CD4-positive, alpha-beta memory T cell (primary cell): ENCODE measurements at regions not wholly inside any gene's neighbourhood (a gene's known extent, or its start where the extent isn't known, plus 50 kb on each side); places are given as distances from the start of the nearest gene placed in this dataset.

Experiments
- CTCF ChIA-PET: fragments of 350-600 bp; sonication (Branson Sonifier 250); formaldehyde crosslinking; loops from one replicate; lab custom pipeline; 2021; ENCODE audit warnings: inconsistent platforms; ENCODE audit not compliant: partially characterized antibody; lab: Charles Lee
- POLR2A ChIA-PET: fragments of 350-600 bp; sonication (Branson Sonifier 250); formaldehyde crosslinking; loops from one replicate; lab custom pipeline; 2021; ENCODE audit not compliant: partially characterized antibody; lab: Charles Lee
- DNase-seq, 5 donors: peaks; one replicate each; pipeline versions ENCODE4 v3.0.0 to v3.0.0-alpha.2; 2020 to 2022; ENCODE audit warnings: mixed read lengths in 1 of 5
- H3K27ac ChIP-seq: one replicate; pipeline ENCODE4 v1.7.0; 2013; ENCODE audit warnings: low read depth, low read length
- H3K27me3 ChIP-seq: 2 replicates; pipeline ENCODE4 v1.7.0; 2013; ENCODE audit warnings: mild to moderate bottlenecking, low read length, moderate library complexity; ENCODE audit not compliant: insufficient read depth
- H3K36me3 ChIP-seq: 2 replicates; pipeline ENCODE4 v1.7.0; 2013; ENCODE audit warnings: mild to moderate bottlenecking, low read length, moderate library complexity; ENCODE audit not compliant: insufficient read depth
- H3K4me1 ChIP-seq: 2 replicates; pipeline ENCODE4 v1.7.0; 2013; ENCODE audit warnings: mild to moderate bottlenecking, low read length, moderate library complexity; ENCODE audit not compliant: insufficient read depth
- H3K4me3 ChIP-seq, 2 donors: one replicate each; pipeline ENCODE4 v1.7.0; 2013; ENCODE audit warnings: low read length in 2 of 2, mild to moderate bottlenecking in 1 of 2
- H3K9me3 ChIP-seq, 2 donors: one replicate each; pipeline ENCODE4 v1.7.0; 2013; ENCODE audit warnings: low read length in 2 of 2, control low read depth in 1 of 2; ENCODE audit not compliant: control insufficient read depth in 1 of 2
- H3K27ac Mint-ChIP-seq, 7 donors: one replicate each; pipeline ENCODE4 v1.8.0; 2020 to 2021; ENCODE audit warnings: mixed read lengths in 7 of 7, mild to moderate bottlenecking in 6 of 7, inconsistent platforms in 3 of 7, moderate library complexity in 3 of 7
- H3K27me3 Mint-ChIP-seq, 2 donors: one replicate each; pipeline ENCODE4 v1.8.0; 2020 to 2021; ENCODE audit warnings: mixed read lengths in 2 of 2
- H3K36me3 Mint-ChIP-seq, 2 donors: one replicate each; pipeline ENCODE4 v1.8.0; 2020 to 2021; ENCODE audit warnings: mixed read lengths in 2 of 2, inconsistent platforms in 1 of 2, mild to moderate bottlenecking in 1 of 2
- H3K4me1 Mint-ChIP-seq, 4 donors: one replicate each; pipeline ENCODE4 v1.8.0; 2020 to 2021; ENCODE audit warnings: mixed read lengths in 4 of 4, mild to moderate bottlenecking in 1 of 4
- H3K4me3 Mint-ChIP-seq, 8 donors: one replicate each; pipeline ENCODE4 v1.8.0; 2020 to 2021; ENCODE audit warnings: mixed read lengths in 8 of 8, mild to moderate bottlenecking in 7 of 8, moderate library complexity in 6 of 8, inconsistent platforms in 3 of 8
- H3K9me3 Mint-ChIP-seq, 8 donors: one replicate each; pipeline ENCODE4 v1.8.0; 2020 to 2021; ENCODE audit warnings: mixed read lengths in 8 of 8, mild to moderate bottlenecking in 5 of 8, inconsistent platforms in 3 of 8, moderate library complexity in 1 of 8
- intact Hi-C: fragments of 100-400 bp; cut with micrococcal nuclease; formaldehyde crosslinking; loops from one replicate; pipeline ENCODE4 v1.15.1; 2023

DNA sequence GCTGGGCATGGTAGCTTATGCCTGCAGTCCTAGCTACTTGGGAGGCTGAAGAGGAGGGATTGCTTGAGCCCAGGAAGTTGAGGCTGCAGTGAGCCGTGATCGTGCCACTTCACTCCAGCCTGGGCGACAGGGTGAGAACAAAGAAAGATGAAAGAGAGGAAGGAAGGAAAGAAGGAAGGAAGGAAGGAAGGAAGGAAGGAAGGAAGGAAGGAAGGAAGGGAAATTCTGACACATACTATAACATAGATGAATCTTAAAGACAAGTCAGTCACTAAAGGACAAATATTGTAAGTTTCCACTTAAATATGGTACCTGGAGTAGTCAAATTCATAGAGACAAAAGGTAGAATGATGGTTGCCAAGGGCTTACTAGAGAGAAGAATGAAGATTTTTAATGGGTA is 108.0 kb upstream of the CACHD1 start:
- CTCF ChIA-PET: no interaction called here
- no peak overlapping the region for H3K27ac ChIP-seq
- Mint-ChIP-seq H3K4me1 (no peaks in the 10 kb centered on the region), H3K27me3 (peaks cover 3 to 14% of the 10 kb centered on the region in 2 donors), H3K36me3 (no peaks in the 10 kb centered on the region), H3K9me3 (no peaks in the 10 kb centered on the region), H3K27ac (peak overlapping the region in 1 of 7 donors; percentile 74), H3K4me3 (no peak overlapping the region)
- H3K36me3 ChIP-seq: no peaks in the 10 kb centered on the region
- no peak for DNase-seq
- no peaks in the 10 kb centered on the region for H3K4me1 ChIP-seq
- no peaks in the 10 kb centered on the region for H3K9me3 ChIP-seq
- intact Hi-C loops: no loop called here
- no peak overlapping the region for H3K4me3 ChIP-seq
- POLR2A ChIA-PET: no interaction called here
- H3K27me3 ChIP-seq: no peaks in the 10 kb centered on the region

DNA sequence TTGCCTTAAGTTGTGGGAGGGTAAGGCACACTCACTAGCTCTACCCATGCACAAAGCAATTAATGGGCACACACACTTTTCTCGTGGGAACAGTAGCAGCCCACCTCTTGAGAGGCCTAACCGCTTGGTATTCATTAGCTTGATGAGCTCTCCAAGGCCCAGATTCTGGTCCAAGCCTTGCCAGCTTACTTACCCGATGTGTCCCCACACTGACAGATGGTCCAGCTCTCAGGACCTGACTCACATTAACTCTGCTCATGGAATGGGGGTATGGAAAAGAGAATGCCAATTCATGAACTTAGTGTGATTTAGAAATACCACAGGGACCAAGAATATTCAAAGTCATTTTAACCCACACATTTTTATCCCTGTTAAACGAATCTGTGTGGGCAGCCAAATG is 106.8 kb upstream of the CACHD1 start:
- Mint-ChIP-seq H3K27ac (no peak overlapping the region), H3K36me3 (no peaks in the 10 kb centered on the region)
- POLR2A ChIA-PET: no interaction called here

DNA sequence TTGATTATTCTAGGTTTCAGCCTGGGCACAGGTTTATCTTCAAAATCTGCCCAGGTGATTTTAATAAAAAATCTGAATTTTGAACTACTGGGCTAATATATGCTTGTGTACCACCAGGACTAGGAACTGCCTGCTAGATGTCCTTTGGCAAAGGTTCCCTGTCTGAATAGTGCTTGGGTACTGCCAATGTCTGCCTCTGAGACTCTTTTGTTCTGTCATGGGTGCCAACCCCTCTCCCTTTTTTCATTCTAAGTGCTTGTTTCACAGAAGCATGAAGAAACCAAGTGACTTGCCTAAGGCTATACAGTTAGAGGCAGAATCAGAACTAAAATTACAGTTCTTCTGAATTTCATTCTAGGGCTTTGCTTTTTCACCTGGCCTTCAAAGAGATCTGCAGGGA is 106.3 kb upstream of the CACHD1 start:
- Mint-ChIP-seq H3K27ac (no peak overlapping the region), H3K4me1 (no peaks in the 10 kb centered on the region), H3K9me3 (no peaks in the 10 kb centered on the region), H3K27me3 (peaks cover 3 to 12% of the 10 kb centered on the region in 2 donors), H3K4me3 (no peak overlapping the region), H3K36me3 (no peaks in the 10 kb centered on the region)
- H3K9me3 ChIP-seq: no peaks in the 10 kb centered on the region
- intact Hi-C loops: no loop called here
- CTCF ChIA-PET: no interaction called here
- POLR2A ChIA-PET: no interaction called here
- no peak overlapping the region for H3K27ac ChIP-seq
- no peaks in the 10 kb centered on the region for H3K4me1 ChIP-seq
- DNase-seq: no peak
- H3K27me3 ChIP-seq: no peaks in the 10 kb centered on the region
- no peaks in the 10 kb centered on the region for H3K36me3 ChIP-seq
- no peak overlapping the region for H3K4me3 ChIP-seq

More for the DNA sequence above, 106.8 kb upstream of the CACHD1 start:
- peaks cover 3 to 14% of the 10 kb centered on the region in 2 donors for H3K27me3 Mint-ChIP-seq
- DNase-seq: no peak
- Histone ChIP-seq H3K4me3 (no peak overlapping the region), H3K27me3 (no peaks in the 10 kb centered on the region), H3K27ac (no peak overlapping the region), H3K9me3 (no peaks in the 10 kb centered on the region), H3K36me3 (no peaks in the 10 kb centered on the region), H3K4me1 (no peaks in the 10 kb centered on the region)
- CTCF ChIA-PET: no interaction called here
- H3K4me1 Mint-ChIP-seq: no peaks in the 10 kb centered on the region
- no peaks in the 10 kb centered on the region for H3K9me3 Mint-ChIP-seq
- no peak overlapping the region for H3K4me3 Mint-ChIP-seq
- intact Hi-C loops: no loop called here

DNA sequence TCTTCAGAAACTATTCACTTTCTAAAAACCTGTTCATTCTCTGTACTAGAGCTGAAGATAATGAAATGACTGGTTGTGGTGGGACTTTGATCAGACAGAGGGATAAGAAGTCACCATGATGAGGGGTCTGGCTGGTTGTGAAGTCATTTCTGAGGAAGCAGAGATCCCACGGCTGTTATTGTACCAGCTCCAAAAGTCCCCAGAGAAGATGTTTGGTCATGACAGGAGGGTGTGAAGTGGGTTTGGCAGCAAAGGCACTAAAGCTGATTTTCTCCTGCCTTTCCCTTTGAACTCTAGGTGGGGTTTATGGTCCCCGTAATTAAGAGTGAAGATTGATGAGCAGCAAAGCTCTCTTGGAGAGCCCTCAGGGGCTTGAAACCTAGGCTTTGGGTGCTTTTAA is 103.1 kb upstream of the CACHD1 start:
- no peaks in the 10 kb centered on the region for H3K36me3 ChIP-seq
- H3K9me3 ChIP-seq: no peaks in the 10 kb centered on the region
- Mint-ChIP-seq H3K4me1 (no peaks in the 10 kb centered on the region), H3K36me3 (no peaks in the 10 kb centered on the region), H3K9me3 (no peaks in the 10 kb centered on the region), H3K27me3 (peaks cover 6 to 11% of the 10 kb centered on the region in 2 donors), H3K27ac (no peak overlapping the region), H3K4me3 (no peak overlapping the region)
- H3K27ac ChIP-seq: no peak overlapping the region
- no peaks in the 10 kb centered on the region for H3K27me3 ChIP-seq
- DNase-seq: no peak
- ChIA-PET CTCF (no interaction called here), POLR2A (no interaction called here)
- H3K4me3 ChIP-seq: no peak overlapping the region
- intact Hi-C loops: no loop called here
- no peaks in the 10 kb centered on the region for H3K4me1 ChIP-seq

DNA sequence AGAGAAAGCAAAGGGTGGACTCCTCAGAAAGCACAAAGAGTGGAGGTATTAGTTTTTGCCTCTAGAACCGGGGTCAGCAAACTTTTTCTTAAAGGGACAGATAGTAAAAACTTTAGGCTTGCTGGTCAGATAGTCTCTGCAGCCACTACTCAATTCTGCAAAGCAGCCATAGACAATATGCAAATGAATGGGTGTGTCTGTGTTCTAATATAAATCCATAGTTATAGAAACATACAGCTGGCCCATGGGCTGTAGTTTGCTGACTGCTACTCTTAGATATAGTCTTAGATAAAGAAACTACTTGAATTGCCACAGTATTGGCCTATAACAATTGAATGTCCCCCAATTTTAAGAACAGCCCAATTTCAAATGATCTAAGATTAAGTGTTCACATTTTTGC is 101.6 kb upstream of the CACHD1 start:
- Mint-ChIP-seq H3K4me1 (no peaks in the 10 kb centered on the region), H3K36me3 (no peaks in the 10 kb centered on the region), H3K27ac (no peak overlapping the region), H3K9me3 (no peaks in the 10 kb centered on the region), H3K4me3 (no peak overlapping the region), H3K27me3 (peaks cover 6 to 11% of the 10 kb centered on the region in 2 donors)
- Histone ChIP-seq H3K4me1 (no peaks in the 10 kb centered on the region), H3K4me3 (no peak overlapping the region), H3K27me3 (no peaks in the 10 kb centered on the region), H3K27ac (no peak overlapping the region), H3K9me3 (no peaks in the 10 kb centered on the region), H3K36me3 (no peaks in the 10 kb centered on the region)
- POLR2A ChIA-PET: no interaction called here
- intact Hi-C loops: no loop called here
- CTCF ChIA-PET: no interaction called here
- no peak for DNase-seq

DNA sequence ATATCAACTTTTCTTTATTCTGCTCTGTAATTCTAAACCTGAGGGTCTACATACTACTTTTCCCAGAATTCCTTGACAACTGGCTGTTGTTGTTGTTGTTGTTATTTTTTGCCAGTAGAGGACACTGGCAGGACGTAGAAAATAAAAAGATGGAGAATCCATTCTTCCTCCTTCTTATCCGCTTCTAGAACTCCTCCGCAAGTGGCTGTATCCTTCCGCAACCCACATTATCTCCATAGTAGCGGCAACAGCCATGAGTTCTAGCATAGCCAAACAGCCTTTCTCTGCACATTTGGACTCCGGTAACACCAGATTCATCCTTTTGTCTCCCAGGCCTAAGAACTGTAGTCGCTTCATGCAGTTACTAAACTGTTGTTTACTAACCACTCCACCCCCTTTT is 91.1 kb upstream of the CACHD1 start:
- Histone ChIP-seq H3K27me3 (no peaks in the 10 kb centered on the region), H3K27ac (no peak overlapping the region), H3K36me3 (no peaks in the 10 kb centered on the region), H3K9me3 (no peaks in the 10 kb centered on the region), H3K4me1 (no peaks in the 10 kb centered on the region), H3K4me3 (no peak overlapping the region)
- H3K9me3 Mint-ChIP-seq: peaks cover 0 to 1% (median 0%) of the 10 kb centered on the region in 8 donors
- no peak for DNase-seq
- H3K27ac Mint-ChIP-seq: no peak overlapping the region
- CTCF ChIA-PET: no interaction called here
- intact Hi-C loops: no loop called here
- H3K4me3 Mint-ChIP-seq: no peak overlapping the region
- H3K4me1 Mint-ChIP-seq: no peaks in the 10 kb centered on the region
- H3K36me3 Mint-ChIP-seq: no peaks in the 10 kb centered on the region
- POLR2A ChIA-PET: no interaction called here
- H3K27me3 Mint-ChIP-seq: peaks cover 4 to 6% of the 10 kb centered on the region in 2 donors

DNA sequence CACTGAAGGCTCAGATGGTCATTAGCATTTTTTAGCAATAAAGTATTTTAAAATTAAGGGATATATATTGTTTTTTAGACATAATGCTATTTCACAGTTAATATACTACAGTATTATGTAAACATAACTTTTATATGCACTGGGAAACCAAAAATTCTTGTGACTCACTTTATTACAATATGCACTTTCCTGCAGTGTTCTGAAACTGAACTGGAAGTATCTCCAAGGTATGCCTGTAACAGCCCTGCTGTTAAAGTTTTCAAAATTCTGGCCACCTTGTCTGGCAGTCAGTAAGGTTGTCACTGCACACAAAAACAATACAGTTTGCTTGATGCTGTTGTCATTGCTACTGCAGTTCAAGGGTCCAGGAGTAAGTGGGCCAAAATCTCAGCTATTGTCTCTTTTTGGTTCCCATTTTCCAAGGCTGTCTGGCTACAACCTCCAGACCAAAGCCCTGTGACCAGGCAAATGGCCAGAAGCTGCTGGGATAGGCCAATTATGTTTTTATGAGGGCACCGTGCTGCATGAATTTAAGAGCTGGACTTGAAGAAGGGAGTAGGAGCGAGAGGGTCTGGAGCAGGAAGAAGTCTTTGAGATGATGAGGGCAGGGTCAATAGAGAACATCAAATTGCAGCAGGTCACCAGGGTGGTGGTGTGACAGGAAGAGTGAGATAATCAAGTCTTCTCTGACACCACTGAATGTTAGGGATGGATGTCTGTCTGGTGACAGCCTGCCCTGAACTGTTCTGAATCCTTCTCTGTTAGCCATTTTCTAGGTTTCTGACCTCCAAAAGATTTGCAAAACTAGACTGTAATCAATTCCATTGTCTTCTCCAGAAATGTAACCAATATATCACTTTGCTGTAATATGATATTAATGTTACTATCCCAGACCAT is 82.3 kb upstream of the CACHD1 start:
- no peak overlapping the region for H3K27ac ChIP-seq
- no peaks in the 10 kb centered on the region for H3K36me3 Mint-ChIP-seq
- no peaks in the 10 kb centered on the region for H3K27me3 ChIP-seq
- no peak for DNase-seq
- H3K36me3 ChIP-seq: no peaks in the 10 kb centered on the region
- H3K9me3 ChIP-seq: no peaks in the 10 kb centered on the region
- no peak overlapping the region for H3K27ac Mint-ChIP-seq
- no peaks in the 10 kb centered on the region for H3K4me1 Mint-ChIP-seq
- ChIA-PET POLR2A (no interaction called here), CTCF (no interaction called here)
- no peak overlapping the region for H3K4me3 Mint-ChIP-seq
- intact Hi-C loops: no loop called here
- no peak overlapping the region for H3K4me3 ChIP-seq
- peaks cover 0 to 4% (median 2%) of the 10 kb centered on the region in 8 donors for H3K9me3 Mint-ChIP-seq
- no peaks in the 10 kb centered on the region for H3K4me1 ChIP-seq
- peaks cover 0 to 3% of the 10 kb centered on the region in 2 donors for H3K27me3 Mint-ChIP-seq
